SHP77 (cell line): ENCODE measurements at regions not wholly inside any gene's neighbourhood (a gene's known extent, or its start where the extent isn't known, plus 50 kb on each side); places are given as distances from the start of the nearest gene placed in this dataset.
"Not testable (repeated sequence)": the region's sequence is repeated elsewhere in the genome, so short reads cannot be mapped to it uniquely, and the experiment has no call there.

ENCODE experiments used
- DNase-seq, 2 experiments: peaks; one replicate each; lab custom pipeline; 2025; lab: John Stamatoyannopoulos, UW

GRCh38 chr18:8913606-8914403 is 188.7 kb upstream of the NDUFV2 start:
- not testable (repeated sequence) for DNase-seq

- not testable (repeated sequence) for DNase-seq
Observed at GRCh38 chr18:8914404-8915264, 187.9 kb upstream of the NDUFV2 start.

DNA sequence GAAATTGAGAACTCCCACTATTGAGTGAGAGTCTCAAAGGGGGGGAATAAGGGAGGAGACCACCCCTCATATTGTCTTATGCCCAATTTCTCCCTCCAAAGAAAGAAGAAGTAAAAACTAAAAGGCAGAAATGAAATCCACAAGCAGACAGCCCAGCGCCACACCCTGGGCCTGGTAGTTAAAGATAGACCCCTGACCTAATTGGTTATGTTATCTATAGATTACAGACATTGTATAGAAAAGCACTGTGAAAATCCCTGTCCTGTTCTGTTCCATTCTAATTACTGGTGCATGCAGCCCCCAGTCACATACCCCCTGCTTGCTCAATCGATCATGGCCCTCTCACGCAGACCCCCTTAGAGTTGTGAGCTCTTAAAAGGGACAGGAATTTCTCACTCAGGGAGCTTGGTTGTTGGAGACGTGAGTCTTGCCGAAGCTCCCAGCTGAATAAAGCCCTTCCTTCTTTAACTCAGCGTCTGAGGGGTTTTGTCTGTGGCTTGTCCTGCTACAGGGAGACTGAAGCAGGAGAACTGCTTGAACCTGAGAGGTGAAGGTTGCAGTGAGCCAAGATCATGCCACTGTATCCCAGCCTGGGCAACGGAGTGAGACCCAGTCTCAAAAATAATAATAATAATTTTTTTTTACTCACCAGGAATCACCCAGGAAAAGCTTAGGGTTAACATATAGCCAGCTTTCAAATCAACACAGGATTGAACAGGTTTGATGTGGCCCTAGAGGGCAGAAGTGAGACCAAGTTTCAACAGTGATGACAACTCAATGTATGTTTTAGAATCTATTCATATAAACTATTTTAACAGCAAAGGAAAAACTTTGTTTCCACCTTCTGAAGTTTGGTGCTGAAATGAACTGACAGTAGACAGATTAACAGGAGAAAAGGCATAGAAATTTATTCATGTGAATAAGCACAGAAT is 181.4 kb upstream of the NDUFV2 start:
- DNase-seq, result not testable (repeated sequence)

DNA sequence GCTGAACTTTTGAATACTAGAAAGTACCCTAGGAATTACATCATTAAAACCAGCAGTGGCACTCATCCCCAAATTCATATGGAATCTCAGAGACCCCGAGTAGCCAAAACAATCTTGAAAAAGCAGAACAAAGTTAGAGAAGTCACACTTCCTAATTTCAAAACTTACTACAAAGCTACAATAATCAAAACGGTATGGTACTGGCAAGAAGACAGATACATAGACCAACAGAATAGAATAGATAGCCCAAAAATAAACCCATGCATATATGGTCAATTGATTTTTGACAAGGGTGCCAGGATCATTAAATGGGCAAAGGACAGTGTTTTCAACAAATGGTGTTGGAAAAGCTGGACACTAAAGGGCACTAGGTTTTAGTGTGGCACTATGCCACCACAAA is 176.0 kb upstream of the NDUFV2 start:
- no peak for DNase-seq

- DNase-seq, result no peak
Observed at GRCh38 chr18:8928044-8928443, 174.5 kb upstream of the NDUFV2 start.

DNA sequence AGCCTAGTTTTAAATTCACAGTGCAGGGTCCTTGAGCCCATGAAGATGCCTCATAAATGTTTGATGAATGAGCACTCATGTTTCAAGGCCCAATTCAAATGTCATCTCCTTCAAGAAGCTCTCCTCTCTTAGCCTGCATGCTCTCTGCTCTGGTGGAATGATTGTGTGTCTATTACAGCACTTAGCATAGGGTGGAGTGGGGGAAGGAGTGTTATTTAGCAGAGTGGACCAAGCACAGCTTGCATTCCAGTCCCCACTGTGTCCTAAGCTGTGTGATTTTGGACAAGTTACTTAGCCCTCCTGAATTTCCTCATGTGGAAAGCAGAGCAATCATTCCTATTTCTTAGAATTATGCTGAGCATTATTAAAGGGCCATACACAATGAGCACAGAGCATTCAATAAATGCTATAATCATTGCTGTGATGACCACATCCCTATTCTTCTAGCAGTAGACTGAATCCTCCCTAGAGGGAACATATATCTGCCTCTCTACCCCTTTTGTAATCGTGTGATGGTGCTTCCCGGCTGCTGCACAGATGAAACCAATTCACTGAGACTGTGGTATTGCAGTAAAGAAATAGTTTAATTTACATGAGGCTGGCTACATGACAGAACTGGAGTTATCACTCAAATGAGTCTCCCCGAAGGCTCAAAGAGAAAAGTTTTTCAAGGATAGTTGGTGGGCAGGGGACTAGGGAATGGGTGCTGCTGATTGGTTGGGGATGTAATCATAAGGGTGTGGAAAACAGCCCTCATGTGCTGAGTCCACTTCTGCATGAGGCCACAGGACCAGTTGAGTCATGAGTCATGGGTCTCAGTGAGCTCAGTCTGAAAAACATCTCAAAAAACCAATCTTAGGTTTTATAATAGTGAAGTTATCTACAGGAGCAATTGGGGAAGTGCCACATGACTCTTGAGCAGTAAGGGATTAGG is 173.4 kb upstream of the NDUFV2 start:
- DNase-seq, result no peak

GRCh38 chr18:8930990-8931616 is 171.4 kb upstream of the NDUFV2 start:
- no peak for DNase-seq

GRCh38 chr18:8932866-8933265 is 169.6 kb upstream of the NDUFV2 start:
- no peak for DNase-seq

DNA sequence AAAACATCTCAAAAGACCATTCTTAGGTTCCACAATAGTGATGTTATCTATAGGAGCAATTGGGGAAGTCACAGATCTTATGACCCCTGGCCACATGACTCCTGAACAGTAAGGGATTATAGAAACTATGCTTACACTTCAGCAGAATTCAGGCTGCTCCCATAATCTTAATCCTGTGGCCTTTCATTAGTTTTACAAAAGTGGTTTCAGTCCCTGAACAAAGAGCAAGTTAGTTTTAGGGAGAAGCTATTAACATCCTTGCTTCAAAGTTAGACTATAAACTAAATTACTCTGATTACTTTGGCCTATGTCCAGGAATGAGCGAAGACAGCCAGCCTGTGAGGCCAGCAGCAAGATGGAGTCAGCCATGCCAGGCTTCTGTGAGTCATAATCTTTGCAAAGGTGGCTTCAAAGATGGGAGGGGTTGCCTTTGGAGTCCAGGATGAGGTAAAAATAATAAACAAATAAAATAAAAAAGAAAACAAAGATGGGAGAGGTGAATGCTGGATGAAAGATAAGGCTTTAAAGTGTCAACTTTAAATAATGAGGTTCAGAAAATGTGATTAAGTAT is 168.7 kb upstream of the NDUFV2 start:
- DNase-seq, result no peak

DNA sequence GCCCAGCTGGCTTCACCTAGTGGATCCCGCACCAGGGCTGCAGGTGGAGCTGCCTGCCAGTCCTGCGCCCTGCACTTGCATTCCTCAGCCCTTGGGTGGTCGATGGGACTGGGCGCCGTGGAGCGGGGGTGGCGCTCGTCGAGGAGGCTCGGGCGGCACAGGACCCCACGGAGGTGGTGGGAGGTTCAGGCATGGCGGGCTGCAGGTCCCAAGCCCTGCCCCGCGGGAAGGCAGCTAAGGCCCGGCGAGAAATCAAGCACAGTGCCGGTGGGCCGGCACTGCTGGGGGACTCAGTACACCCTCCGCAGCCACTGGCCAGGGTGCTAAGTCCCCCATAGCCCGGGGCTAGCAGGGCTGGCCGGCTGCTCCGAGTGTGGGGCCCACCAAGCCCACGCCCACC is 167.2 kb upstream of the NDUFV2 start:
- not testable (repeated sequence) for DNase-seq

DNA sequence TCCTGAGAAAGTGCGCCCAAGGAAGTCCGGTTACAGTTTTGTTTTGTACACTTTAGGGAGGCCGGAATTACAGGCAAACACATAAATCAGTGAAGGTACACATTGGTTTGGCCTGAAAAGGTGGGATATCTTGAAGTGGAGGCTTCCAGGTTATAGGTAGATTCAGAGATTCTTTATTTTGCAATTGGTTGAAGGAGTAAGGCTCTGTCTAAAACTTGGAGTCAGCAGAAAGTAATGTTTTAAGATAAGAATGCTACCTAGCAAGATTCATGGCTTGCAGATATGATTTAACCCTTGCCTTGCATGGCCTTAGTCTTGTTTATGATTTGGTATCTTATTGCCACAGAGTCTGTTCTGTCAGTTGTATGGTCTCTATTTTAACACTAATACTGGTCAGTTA is 165.9 kb upstream of the NDUFV2 start:
- no peak for DNase-seq

DNA sequence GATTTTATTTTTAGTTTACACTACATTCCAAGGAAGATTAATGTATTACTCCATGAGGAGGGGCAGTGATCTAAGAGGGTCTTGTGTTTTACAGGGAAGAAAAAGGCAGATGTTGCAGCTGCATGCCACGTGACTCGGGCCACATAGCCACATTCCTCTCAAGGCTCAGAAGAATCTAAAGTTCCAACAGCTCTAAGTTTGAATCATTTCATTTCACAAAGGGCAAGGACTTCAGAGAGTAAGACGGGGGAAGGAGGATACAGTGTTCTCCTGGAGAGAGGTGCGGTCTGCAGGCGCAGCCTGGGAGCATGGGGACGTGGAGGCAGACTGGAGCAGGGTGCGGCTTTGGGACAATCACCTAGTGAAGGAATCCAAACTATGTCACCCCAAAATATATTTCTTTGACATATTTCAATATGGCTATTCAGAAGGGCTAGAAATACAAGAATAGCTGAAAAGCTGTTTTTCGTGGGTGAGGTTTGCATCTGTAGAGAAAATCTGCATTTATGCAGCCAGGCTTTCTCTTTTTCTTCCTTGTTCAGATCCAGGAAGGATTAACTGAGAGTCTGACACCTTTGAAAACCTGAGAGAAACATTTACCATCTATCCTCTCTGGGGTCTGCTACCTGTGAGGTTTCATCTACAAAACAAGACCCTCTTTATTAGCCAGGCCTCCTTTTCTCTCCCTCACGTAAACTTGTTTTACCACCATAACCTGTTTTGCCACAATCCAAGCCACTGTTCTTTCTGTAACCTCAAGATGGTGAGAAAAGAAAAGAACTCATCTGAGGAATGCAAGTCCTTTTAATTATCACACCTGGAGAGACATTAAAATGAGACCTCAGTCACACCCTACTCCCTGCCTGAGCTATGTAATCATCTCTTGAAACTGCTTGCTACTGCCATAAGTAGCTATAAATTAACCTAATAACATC is 165.1 kb upstream of the NDUFV2 start:
- no peak for DNase-seq

DNA sequence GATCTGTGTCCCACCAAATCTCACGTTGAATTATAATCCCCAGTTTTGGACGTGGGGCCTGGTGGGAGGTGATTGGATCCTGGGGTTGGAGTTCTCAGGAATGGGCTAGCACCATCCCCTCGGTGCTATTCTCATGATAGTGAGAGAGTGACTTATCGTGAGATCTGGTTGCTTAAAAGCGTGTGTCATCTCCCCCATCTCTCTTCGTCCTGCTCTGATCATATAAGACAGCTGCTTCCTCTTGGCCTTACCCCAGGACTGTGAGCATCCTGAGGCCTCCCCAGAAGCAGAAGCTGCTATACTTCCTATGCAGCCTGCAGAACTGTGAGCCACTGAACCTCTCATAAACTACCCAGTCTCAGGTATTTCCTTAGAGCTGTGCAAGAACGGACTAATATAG is 163.7 kb upstream of the NDUFV2 start:
- no peak for DNase-seq

- DNase-seq, result no peak
Observed at GRCh38 chr18:8942021-8942908, 160.2 kb upstream of the NDUFV2 start.

DNA sequence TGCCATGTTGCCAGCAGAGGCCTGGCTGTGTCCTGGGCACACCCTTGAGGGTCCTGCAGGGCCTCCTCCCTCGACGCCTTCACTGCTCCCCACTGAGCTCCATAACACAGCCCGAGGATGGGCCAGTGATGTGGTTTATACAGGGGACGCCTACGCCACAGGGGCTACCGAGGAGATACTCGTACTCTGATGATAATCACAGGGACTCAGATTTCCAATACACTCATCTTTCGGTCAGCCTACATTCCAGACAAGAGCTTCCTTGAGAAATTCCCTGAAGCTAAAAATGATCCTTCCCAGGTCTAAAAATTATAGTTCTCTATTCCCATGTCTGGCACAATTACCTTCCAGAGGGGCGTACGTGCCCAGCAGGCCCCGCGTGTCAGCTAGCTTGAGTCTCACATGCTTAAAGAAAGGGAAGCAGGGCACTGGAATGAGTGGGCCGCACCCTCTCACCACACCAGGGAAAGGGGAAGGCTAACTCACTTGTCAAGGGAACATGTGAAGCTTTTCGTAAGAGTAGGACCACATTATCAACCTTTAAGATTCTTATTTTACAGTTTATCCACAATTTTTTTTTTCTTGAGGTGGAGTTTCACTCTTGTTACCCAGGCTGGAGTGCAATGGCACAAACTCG is 159.5 kb upstream of the NDUFV2 start:
- no peak for DNase-seq

GRCh38 chr18:8943900-8944870 is 158.3 kb upstream of the NDUFV2 start:
- no peak for DNase-seq
